B cell (primary cell): ENCODE measurements at regions not wholly inside any gene's neighbourhood (a gene's known extent, or its start where the extent isn't known, plus 50 kb on each side); places are given as distances from the start of the nearest gene placed in this dataset.

Experiments used
- ATAC-seq: fragments of 200-7000 bp; cut with Tn5 transposase; one replicate; pipeline ENCODE4 v1.10.0; 2021; ENCODE audit warnings: low read depth, mild to moderate bottlenecking, moderate number of reproducible peaks, moderate library complexity
- CTCF ChIA-PET: fragments of 350-600 bp; sonication (Branson Sonifier 250); formaldehyde crosslinking; loops from one replicate; lab custom pipeline; 2021; ENCODE audit warnings: antibody characterized with exemption, inconsistent platforms; lab: Charles Lee
- POLR2A ChIA-PET: fragments of 350-600 bp; sonication (Branson Sonifier 250); formaldehyde crosslinking; loops from one replicate; lab custom pipeline; 2021; ENCODE audit warnings: antibody characterized with exemption; lab: Charles Lee
- DNase-seq: peaks from one replicate; pipeline ENCODE4 v3.0.0; 2013
- H2AFZ ChIP-seq: 2 replicates; pipeline ENCODE4 v1.6.1; 2012; ENCODE audit warnings: mild to moderate bottlenecking, low read depth, low read length; ENCODE audit not compliant: insufficient read depth, poor library complexity, severe bottlenecking
- H3K27ac ChIP-seq, 2 donors: 1 replicate in 1 of 2; 2 replicates in 1 of 2; pipeline ENCODE4 v1.5.1; 2012 to 2013; ENCODE audit warnings: low read length in 2 of 2, mild to moderate bottlenecking in 2 of 2, moderate library complexity in 1 of 2
- H3K27me3 ChIP-seq, 4 experiments: fragments of 200-600 bp in 1 of 4; sonication (generic) in 1 of 4; replicated peaks in 1 of 4; 1 replicate in 2 of 4; 2 replicates in 2 of 4; pipeline versions ENCODE4 v1.6.1 to v1.7.0; 2013 to 2016; ENCODE audit warnings: low read length in 3 of 4, mild to moderate bottlenecking in 2 of 4, mixed read lengths in 1 of 4, moderate library complexity in 1 of 4; ENCODE audit not compliant: insufficient read depth in 4 of 4, control insufficient read depth in 3 of 4; ENCODE audit errors: control extremely low read depth in 1 of 4
- H3K36me3 ChIP-seq, 2 experiments: replicated peaks in 1 of 2; 1 replicate in 1 of 2; 2 replicates in 1 of 2; pipeline versions ENCODE4 v1.6.1 to v1.7.1; 2013; ENCODE audit warnings: low read length in 1 of 2; ENCODE audit not compliant: insufficient read depth in 2 of 2, control insufficient read depth in 1 of 2; ENCODE audit errors: control extremely low read depth in 1 of 2, extremely low read depth in 1 of 2
- H3K4me1 ChIP-seq, 2 donors: fragments of 200-600 bp in 1 of 2; sonication (generic) in 1 of 2; 1 replicate in 1 of 2; 2 replicates in 1 of 2; pipeline versions ENCODE4 v1.5.1 to v1.6.1; 2013 to 2017; ENCODE audit warnings: low read length in 2 of 2; ENCODE audit not compliant: control insufficient read depth in 2 of 2, insufficient read depth in 2 of 2
- H3K4me2 ChIP-seq: replicated peaks from 2 replicates; pipeline ENCODE3; 2012; ENCODE audit warnings: mild to moderate bottlenecking, low read depth, low read length; ENCODE audit not compliant: poor library complexity, severe bottlenecking
- H3K4me3 ChIP-seq, 5 experiments: fragments of 200-600 bp in 1 of 5; sonication (generic) in 1 of 5; 1 replicate in 3 of 5; 2 replicates in 2 of 5; pipeline versions ENCODE4 v1.5.1 to v1.7.0; 2011 to 2016; ENCODE audit warnings: low read length in 4 of 5, mild to moderate bottlenecking in 4 of 5, low read depth in 2 of 5, control low read depth in 1 of 5, moderate library complexity in 1 of 5; ENCODE audit not compliant: insufficient read depth in 1 of 5; ENCODE audit errors: control extremely low read depth in 1 of 5, extremely low read depth in 1 of 5
- H3K79me2 ChIP-seq: fragments of 200-600 bp; sonication (generic); one replicate; pipeline ENCODE4 v1.6.0; 2016; ENCODE audit warnings: low read length; ENCODE audit not compliant: control insufficient read depth, insufficient read depth
- H3K9ac ChIP-seq: fragments of 200-600 bp; sonication (generic); 2 replicates; pipeline ENCODE4 v1.6.1; 2017; ENCODE audit warnings: mild to moderate bottlenecking, low read length, moderate library complexity
- H3K9me3 ChIP-seq, 3 donors: one replicate each; pipeline versions ENCODE4 v1.6.1 to v1.7.1; 2013; ENCODE audit warnings: low read length in 2 of 3; ENCODE audit not compliant: control insufficient read depth in 2 of 3, insufficient read depth in 1 of 3; ENCODE audit errors: control extremely low read depth in 1 of 3
- H4K20me1 ChIP-seq: 2 replicates; pipeline ENCODE4 v1.6.0; 2012; ENCODE audit warnings: mild to moderate bottlenecking, low read length; ENCODE audit not compliant: insufficient read depth, control insufficient read depth, poor library complexity, severe bottlenecking
- H3K27ac Mint-ChIP-seq: one replicate; pipeline ENCODE4 v1.8.0; 2021; ENCODE audit warnings: mixed read lengths
- H3K27me3 Mint-ChIP-seq: one replicate; pipeline ENCODE4 v1.8.0; 2021; ENCODE audit warnings: mixed read lengths
- H3K4me1 Mint-ChIP-seq: one replicate; pipeline ENCODE4 v1.8.0; 2021; ENCODE audit warnings: mixed read lengths
- H3K4me3 Mint-ChIP-seq: one replicate; pipeline ENCODE4 v1.8.0; 2021; ENCODE audit warnings: mixed read lengths
- H3K9me3 Mint-ChIP-seq: one replicate; pipeline ENCODE4 v1.8.0; 2022; ENCODE audit warnings: mixed read lengths; ENCODE audit not compliant: insufficient read depth
- CTCF ChIP-seq: fragments of 200-600 bp; IDR thresholded peaks from one replicate; pipeline ENCODE4 v1.8.0; 2022; ENCODE audit warnings: antibody characterized with exemption, mild to moderate bottlenecking
- EZH2 ChIP-seq: IDR thresholded peaks from 2 replicates; pipeline ENCODE4 v1.6.1; 2012; ENCODE audit warnings: borderline replicate concordance, low read depth, mild to moderate bottlenecking, moderate library complexity, low read length; ENCODE audit not compliant: insufficient read depth, poor library complexity, severe bottlenecking
- WGBS: methylation state at CpG from one replicate; pipeline ENCODE4 v1.1.5; 2013; ENCODE audit warnings: missing lambda C conversion rate; ENCODE audit not compliant: insufficient coverage; 5-methylcytosine and 5-hydroxymethylcytosine counted together
- intact Hi-C: fragments of 100-400 bp; cut with micrococcal nuclease; formaldehyde crosslinking; loops from one replicate; pipeline ENCODE4 v1.10.0; 2022

GRCh38 chr7:20959281-20959680 is 172.6 kb upstream of the SP8 start:
- no peaks in the 10 kb centered on the region for H3K9me3 Mint-ChIP-seq
- H3K9ac ChIP-seq, result no peak overlapping the region
- no peaks in the 10 kb centered on the region for H3K27me3 ChIP-seq
- ChIA-PET CTCF (no interaction called here), POLR2A (no interaction called here)
- no peaks in the 10 kb centered on the region for H3K9me3 ChIP-seq
- H2AFZ ChIP-seq, result no peak overlapping the region
- no peaks in the 10 kb centered on the region for H3K27me3 Mint-ChIP-seq
- H3K4me1 Mint-ChIP-seq, result no peaks in the 10 kb centered on the region
- ATAC-seq, result no peak
- no peak overlapping the region for H3K4me2 ChIP-seq
- H3K79me2 ChIP-seq, result no peaks in the 10 kb centered on the region
- H4K20me1 ChIP-seq, result no peaks in the 10 kb centered on the region
- intact Hi-C loops, result no loop called here
- H3K4me1 ChIP-seq, result no peaks in the 10 kb centered on the region
- H3K4me3 ChIP-seq, result no peak overlapping the region
- no peak for TF ChIP-seq CTCF
- no peak for TF ChIP-seq EZH2
- H3K4me3 Mint-ChIP-seq, result no peak overlapping the region
- no peak overlapping the region for H3K27ac Mint-ChIP-seq
- DNase-seq, result no peak
- H3K27ac ChIP-seq, result no peak overlapping the region
- WGBS, result no CpG with 5 or more reads among the region's 1 CpG
- no peaks in the 10 kb centered on the region for H3K36me3 ChIP-seq

GRCh38 chr7:20963556-20964280 is 177.0 kb upstream of the SP8 start:
- no peak overlapping the region for H3K4me3 Mint-ChIP-seq
- no peak overlapping the region for H3K27ac ChIP-seq
- no peaks in the 10 kb centered on the region for H3K79me2 ChIP-seq
- DNase-seq (no peak), ATAC-seq (no peak)
- no peaks in the 10 kb centered on the region for H3K9me3 Mint-ChIP-seq
- POLR2A ChIA-PET, result no interaction called here
- CTCF ChIA-PET, result no interaction called here
- no peak overlapping the region for H2AFZ ChIP-seq
- no peaks in the 10 kb centered on the region for H3K27me3 Mint-ChIP-seq
- H3K4me1 Mint-ChIP-seq, result no peaks in the 10 kb centered on the region
- H3K4me2 ChIP-seq, result no peak overlapping the region
- no CpG with 5 or more reads among the region's 3 CpGs for WGBS
- H3K9me3 ChIP-seq, result no peaks in the 10 kb centered on the region
- no peak overlapping the region for H3K27ac Mint-ChIP-seq
- no peak overlapping the region for H3K4me3 ChIP-seq
- H3K4me1 ChIP-seq, result no peaks in the 10 kb centered on the region
- intact Hi-C loops, result no loop called here
- no peaks in the 10 kb centered on the region for H3K27me3 ChIP-seq
- no peaks in the 10 kb centered on the region for H4K20me1 ChIP-seq
- H3K36me3 ChIP-seq, result no peaks in the 10 kb centered on the region
- H3K9ac ChIP-seq, result no peak overlapping the region
- TF ChIP-seq EZH2 (no peak), CTCF (no peak)
